ENCODE measurements at regions not wholly inside any gene's neighbourhood (a gene's known extent, or its start where the extent isn't known, plus 50 kb on each side); places are given as distances from the start of the nearest gene placed in this dataset.
"Not testable (repeated sequence)": the region's sequence is repeated elsewhere in the genome, so short reads cannot be mapped to it uniquely, and the experiment has no call there.

- Histone ChIP-seq H3K4me1 (ENCODE audit: insufficient read depth, low read length) (no peaks in the 10 kb centered on the region), H3K9me3 (ENCODE audit: control insufficient read depth, insufficient read depth, low read length) (no peaks in the 10 kb centered on the region), H3K9ac (ENCODE audit: low read depth, low read length) (no peak overlapping the region), H3K36me3 (ENCODE audit: insufficient read depth, low read length) (no peaks in the 10 kb centered on the region)
Observed at GRCh38 chr2:13821255-13821880, 811.1 kb upstream of the LRATD1 start.

- H3K9ac ChIP-seq (ENCODE audit: low read depth, low read length), result no peak overlapping the region
Observed at GRCh38 chr2:13822365-13822764, 810.2 kb upstream of the LRATD1 start.

GRCh38 chr2:13826314-13826853, 806.1 kb upstream of the LRATD1 start:
- H3K4me1 ChIP-seq (ENCODE audit: insufficient read depth, low read length), result no peaks in the 10 kb centered on the region
- no peaks in the 10 kb centered on the region for H3K36me3 ChIP-seq (ENCODE audit: insufficient read depth, low read length)
- no peak overlapping the region for H3K9ac ChIP-seq (ENCODE audit: low read depth, low read length)
- no peaks in the 10 kb centered on the region for H3K9me3 ChIP-seq (ENCODE audit: control insufficient read depth, insufficient read depth, low read length)

More at GRCh38 chr2:13822365-13822764, 810.2 kb upstream of the LRATD1 start:
- Histone ChIP-seq H3K9me3 (ENCODE audit: control insufficient read depth, insufficient read depth, low read length) (no peaks in the 10 kb centered on the region), H3K4me1 (ENCODE audit: insufficient read depth, low read length) (no peaks in the 10 kb centered on the region), H3K36me3 (ENCODE audit: insufficient read depth, low read length) (no peaks in the 10 kb centered on the region)

GRCh38 chr2:13858626-13859025, 773.9 kb upstream of the LRATD1 start:
- no peaks in the 10 kb centered on the region for H3K36me3 ChIP-seq (ENCODE audit: insufficient read depth, low read length)
- H3K4me1 ChIP-seq (ENCODE audit: insufficient read depth, low read length), result no peaks in the 10 kb centered on the region
- H3K9ac ChIP-seq (ENCODE audit: low read depth, low read length), result no peak overlapping the region
- no peaks in the 10 kb centered on the region for H3K9me3 ChIP-seq (ENCODE audit: control insufficient read depth, insufficient read depth, low read length)

DNA sequence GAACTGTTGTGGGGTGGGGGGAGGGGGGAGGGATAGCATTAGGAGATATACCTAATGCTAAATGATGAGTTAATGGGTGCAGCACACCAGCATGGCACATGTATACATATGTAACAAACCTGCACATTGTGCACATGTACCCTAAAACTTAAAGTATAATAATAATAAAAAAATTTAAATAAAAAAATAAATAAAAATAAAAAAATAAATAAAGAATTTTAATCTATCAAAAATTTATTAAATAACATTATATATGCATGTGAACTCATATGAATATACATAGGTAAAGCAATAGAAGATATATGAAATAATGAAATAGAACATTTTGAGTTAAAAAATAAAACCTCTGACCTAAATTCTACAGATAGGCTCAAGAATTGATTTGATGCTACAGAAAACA, 764.2 kb upstream of the LRATD1 start:
- not testable (repeated sequence) for H3K9ac ChIP-seq (ENCODE audit: low read depth, low read length); H3K4me1 ChIP-seq (ENCODE audit: insufficient read depth, low read length); H3K36me3 ChIP-seq (ENCODE audit: insufficient read depth, low read length); H3K9me3 ChIP-seq (ENCODE audit: control insufficient read depth, insufficient read depth, low read length)

- Histone ChIP-seq H3K36me3 (ENCODE audit: insufficient read depth, low read length) (no peaks in the 10 kb centered on the region), H3K4me1 (ENCODE audit: insufficient read depth, low read length) (no peaks in the 10 kb centered on the region), H3K9me3 (ENCODE audit: control insufficient read depth, insufficient read depth, low read length) (no peaks in the 10 kb centered on the region), H3K9ac (ENCODE audit: low read depth, low read length) (no peak overlapping the region)
Observed at GRCh38 chr2:13876491-13877037, 756.0 kb upstream of the LRATD1 start.

DNA sequence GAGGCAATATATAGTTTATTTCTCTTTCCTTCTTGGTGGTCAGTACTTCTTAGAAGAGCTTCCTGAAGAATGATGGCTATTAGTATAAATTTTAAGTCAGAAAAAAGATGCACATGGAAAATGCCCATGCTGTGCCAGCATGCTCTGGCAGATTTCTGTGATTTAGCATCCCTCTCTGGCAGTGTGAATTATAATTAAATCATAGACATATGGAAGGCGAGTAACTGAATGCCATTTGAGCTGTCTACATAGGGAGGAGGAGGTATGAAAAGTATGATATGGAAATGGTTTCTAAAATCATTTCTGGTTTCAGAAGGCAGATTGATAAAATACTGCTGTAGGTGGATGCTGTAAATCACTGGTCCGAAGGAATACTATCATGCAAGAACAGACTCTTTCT, 754.9 kb upstream of the LRATD1 start:
- Histone ChIP-seq H3K9me3 (ENCODE audit: control insufficient read depth, insufficient read depth, low read length) (no peaks in the 10 kb centered on the region), H3K4me1 (ENCODE audit: insufficient read depth, low read length) (no peaks in the 10 kb centered on the region), H3K9ac (ENCODE audit: low read depth, low read length) (no peak overlapping the region), H3K36me3 (ENCODE audit: insufficient read depth, low read length) (no peaks in the 10 kb centered on the region)

GRCh38 chr2:13884291-13884976, 748.1 kb upstream of the LRATD1 start:
- Histone ChIP-seq H3K9me3 (ENCODE audit: control insufficient read depth, insufficient read depth, low read length) (no peaks in the 10 kb centered on the region), H3K4me1 (ENCODE audit: insufficient read depth, low read length) (no peaks in the 10 kb centered on the region), H3K36me3 (ENCODE audit: insufficient read depth, low read length) (no peaks in the 10 kb centered on the region), H3K9ac (ENCODE audit: low read depth, low read length) (no peak overlapping the region)

- Histone ChIP-seq H3K9me3 (ENCODE audit: control insufficient read depth, insufficient read depth, low read length) (no peaks in the 10 kb centered on the region), H3K4me1 (ENCODE audit: insufficient read depth, low read length) (no peaks in the 10 kb centered on the region), H3K9ac (ENCODE audit: low read depth, low read length) (no peak overlapping the region), H3K36me3 (ENCODE audit: insufficient read depth, low read length) (no peaks in the 10 kb centered on the region)
Observed at GRCh38 chr2:13901526-13901925, 731.0 kb upstream of the LRATD1 start.

- H3K4me1 ChIP-seq (ENCODE audit: insufficient read depth, low read length), result no peaks in the 10 kb centered on the region
- no peaks in the 10 kb centered on the region for H3K9me3 ChIP-seq (ENCODE audit: control insufficient read depth, insufficient read depth, low read length)
- no peaks in the 10 kb centered on the region for H3K36me3 ChIP-seq (ENCODE audit: insufficient read depth, low read length)
- H3K9ac ChIP-seq (ENCODE audit: low read depth, low read length), result no peak overlapping the region
Observed at GRCh38 chr2:13905831-13906230, 726.7 kb upstream of the LRATD1 start.

GRCh38 chr2:13916066-13916465, 716.5 kb upstream of the LRATD1 start:
- Histone ChIP-seq H3K4me1 (ENCODE audit: insufficient read depth, low read length) (no peaks in the 10 kb centered on the region), H3K9me3 (ENCODE audit: control insufficient read depth, insufficient read depth, low read length) (no peaks in the 10 kb centered on the region), H3K9ac (ENCODE audit: low read depth, low read length) (no peak overlapping the region), H3K36me3 (ENCODE audit: insufficient read depth, low read length) (no peaks in the 10 kb centered on the region)

DNA sequence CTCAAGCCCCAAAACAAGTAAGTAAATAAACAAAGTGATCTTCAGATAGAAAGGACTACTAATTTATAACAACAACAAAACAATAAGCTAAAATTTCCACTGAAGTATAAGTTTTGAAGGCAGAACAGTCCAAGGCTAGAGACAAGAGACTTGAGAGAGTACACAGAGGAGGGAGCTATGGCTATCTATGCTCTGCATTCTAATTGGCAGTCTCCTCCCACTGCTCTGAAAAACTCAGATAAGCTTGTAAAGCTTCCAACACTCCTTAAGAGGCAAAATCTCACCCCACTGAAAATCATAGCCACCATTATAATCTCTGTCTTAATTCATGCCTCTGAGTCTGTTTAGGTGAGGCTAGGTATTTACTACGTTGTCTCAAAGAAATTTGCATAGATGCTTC, 714.6 kb upstream of the LRATD1 start:
- Histone ChIP-seq H3K4me1 (ENCODE audit: insufficient read depth, low read length) (no peaks in the 10 kb centered on the region), H3K9me3 (ENCODE audit: control insufficient read depth, insufficient read depth, low read length) (no peaks in the 10 kb centered on the region; the same call in 1 of the 2 replicates), H3K9ac (ENCODE audit: low read depth, low read length) (no peak overlapping the region), H3K36me3 (ENCODE audit: insufficient read depth, low read length) (no peaks in the 10 kb centered on the region)

DNA sequence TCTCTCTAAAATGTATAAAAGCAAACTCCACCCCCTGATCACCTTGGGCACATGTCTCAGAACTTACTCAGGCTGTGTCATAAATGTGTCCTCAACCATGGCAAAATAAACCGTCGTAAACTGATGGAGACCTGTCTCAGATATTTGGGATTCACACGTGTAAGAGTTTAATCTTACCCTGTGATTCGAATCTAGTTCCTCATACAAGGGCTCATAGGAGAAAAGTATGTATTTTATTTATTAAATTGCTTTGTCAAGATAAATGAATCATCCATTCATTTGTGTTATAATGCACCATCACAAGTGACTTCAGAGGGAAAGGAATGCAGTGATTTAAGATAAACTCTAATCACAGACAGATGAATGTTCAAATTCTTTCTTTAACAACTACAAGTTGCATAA, 712.5 kb upstream of the LRATD1 start:
- H3K36me3 ChIP-seq (ENCODE audit: insufficient read depth, low read length), result no peaks in the 10 kb centered on the region
- H3K9me3 ChIP-seq (ENCODE audit: control insufficient read depth, insufficient read depth, low read length), result no peaks in the 10 kb centered on the region; the same call in 1 of the 2 replicates
- no peak overlapping the region for H3K9ac ChIP-seq (ENCODE audit: low read depth, low read length)
- no peaks in the 10 kb centered on the region for H3K4me1 ChIP-seq (ENCODE audit: insufficient read depth, low read length)

DNA sequence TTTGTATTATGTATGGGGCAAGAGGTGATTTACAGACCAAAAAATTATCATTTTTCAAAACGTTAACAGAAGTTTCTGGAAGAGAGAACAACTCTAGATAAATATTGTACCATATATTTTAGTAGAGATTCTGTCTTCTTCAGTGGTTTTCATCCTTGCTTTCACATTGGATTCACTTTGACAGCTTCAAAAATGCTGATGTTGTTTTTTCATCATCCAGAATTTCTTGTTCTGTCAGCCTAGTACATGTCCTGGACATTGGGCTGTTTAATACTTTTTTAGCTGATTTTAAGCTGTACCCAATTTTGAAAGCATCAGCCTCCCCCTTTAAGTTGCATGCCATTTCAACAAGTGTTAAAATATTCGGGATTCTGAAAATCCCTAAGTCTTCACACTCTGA, 711.3 kb upstream of the LRATD1 start:
- Histone ChIP-seq H3K4me1 (ENCODE audit: insufficient read depth, low read length) (no peaks in the 10 kb centered on the region), H3K9me3 (ENCODE audit: control insufficient read depth, insufficient read depth, low read length) (no peaks in the 10 kb centered on the region; the same call in 1 of the 2 replicates), H3K9ac (ENCODE audit: low read depth, low read length) (no peak overlapping the region), H3K36me3 (ENCODE audit: insufficient read depth, low read length) (no peaks in the 10 kb centered on the region)

- no peak overlapping the region for H3K9ac ChIP-seq (ENCODE audit: low read depth, low read length)
- H3K9me3 ChIP-seq (ENCODE audit: control insufficient read depth, insufficient read depth, low read length), result no peaks in the 10 kb centered on the region; the same call in 1 of the 2 replicates
Observed at GRCh38 chr2:13923823-13924222, 708.7 kb upstream of the LRATD1 start.

More at GRCh38 chr2:13923823-13924222, 708.7 kb upstream of the LRATD1 start:
- Histone ChIP-seq H3K36me3 (ENCODE audit: insufficient read depth, low read length) (no peaks in the 10 kb centered on the region), H3K4me1 (ENCODE audit: insufficient read depth, low read length) (no peaks in the 10 kb centered on the region)
